GM13976 (cell line): ENCODE measurements at regions not wholly inside any gene's neighbourhood (a gene's known extent, or its start where the extent isn't known, plus 50 kb on each side); places are given as distances from the start of the nearest gene placed in this dataset.

Experiments
- DNase-seq: peaks from one replicate; pipeline ENCODE4 v3.0.0; 2012; ENCODE audit warnings: low spot score
- in situ Hi-C: fragments of 300-500 bp; cut with MboI; formaldehyde crosslinking; loops from one replicate; pipeline ENCODE4 v1.12.0; 2022; ENCODE audit warnings: low sequenced_read_pairs, mixed read lengths, inconsistent platforms; ENCODE audit not compliant: unreplicated experiment
- TF ChIP-seq, protein P1 (sequence below): IDR thresholded peaks from 2 replicates; pipeline ENCODE4 v1.5.1; 2012; ENCODE audit warnings: borderline replicate concordance, mild to moderate bottlenecking; ENCODE audit not compliant: insufficient read depth; ENCODE audit errors: extremely low read depth, missing control alignments, control extremely low read depth

DNA sequence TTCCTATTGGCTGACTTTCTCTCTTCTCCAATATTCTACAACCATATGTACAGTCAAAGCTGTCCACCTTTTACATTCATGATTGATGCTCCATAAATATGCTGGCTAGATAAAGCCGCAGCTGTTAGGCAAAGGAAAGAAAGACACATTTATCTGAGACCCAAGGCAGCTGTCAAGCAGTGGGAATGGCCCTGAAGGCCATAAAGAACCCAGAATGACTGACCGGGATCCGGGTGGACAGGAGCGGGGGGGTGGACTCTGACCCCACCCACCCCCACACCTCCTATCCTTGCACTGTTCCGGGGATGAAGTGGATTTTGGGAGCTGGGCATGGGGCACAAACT lies 116.4 kb downstream of the RTP5 start:
- in situ Hi-C loops, result no loop called here
- no peak for DNase-seq
- TF ChIP-seq, protein P1, sequence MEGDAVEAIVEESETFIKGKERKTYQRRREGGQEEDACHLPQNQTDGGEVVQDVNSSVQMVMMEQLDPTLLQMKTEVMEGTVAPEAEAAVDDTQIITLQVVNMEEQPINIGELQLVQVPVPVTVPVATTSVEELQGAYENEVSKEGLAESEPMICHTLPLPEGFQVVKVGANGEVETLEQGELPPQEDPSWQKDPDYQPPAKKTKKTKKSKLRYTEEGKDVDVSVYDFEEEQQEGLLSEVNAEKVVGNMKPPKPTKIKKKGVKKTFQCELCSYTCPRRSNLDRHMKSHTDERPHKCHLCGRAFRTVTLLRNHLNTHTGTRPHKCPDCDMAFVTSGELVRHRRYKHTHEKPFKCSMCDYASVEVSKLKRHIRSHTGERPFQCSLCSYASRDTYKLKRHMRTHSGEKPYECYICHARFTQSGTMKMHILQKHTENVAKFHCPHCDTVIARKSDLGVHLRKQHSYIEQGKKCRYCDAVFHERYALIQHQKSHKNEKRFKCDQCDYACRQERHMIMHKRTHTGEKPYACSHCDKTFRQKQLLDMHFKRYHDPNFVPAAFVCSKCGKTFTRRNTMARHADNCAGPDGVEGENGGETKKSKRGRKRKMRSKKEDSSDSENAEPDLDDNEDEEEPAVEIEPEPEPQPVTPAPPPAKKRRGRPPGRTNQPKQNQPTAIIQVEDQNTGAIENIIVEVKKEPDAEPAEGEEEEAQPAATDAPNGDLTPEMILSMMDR, result no peak

DNA sequence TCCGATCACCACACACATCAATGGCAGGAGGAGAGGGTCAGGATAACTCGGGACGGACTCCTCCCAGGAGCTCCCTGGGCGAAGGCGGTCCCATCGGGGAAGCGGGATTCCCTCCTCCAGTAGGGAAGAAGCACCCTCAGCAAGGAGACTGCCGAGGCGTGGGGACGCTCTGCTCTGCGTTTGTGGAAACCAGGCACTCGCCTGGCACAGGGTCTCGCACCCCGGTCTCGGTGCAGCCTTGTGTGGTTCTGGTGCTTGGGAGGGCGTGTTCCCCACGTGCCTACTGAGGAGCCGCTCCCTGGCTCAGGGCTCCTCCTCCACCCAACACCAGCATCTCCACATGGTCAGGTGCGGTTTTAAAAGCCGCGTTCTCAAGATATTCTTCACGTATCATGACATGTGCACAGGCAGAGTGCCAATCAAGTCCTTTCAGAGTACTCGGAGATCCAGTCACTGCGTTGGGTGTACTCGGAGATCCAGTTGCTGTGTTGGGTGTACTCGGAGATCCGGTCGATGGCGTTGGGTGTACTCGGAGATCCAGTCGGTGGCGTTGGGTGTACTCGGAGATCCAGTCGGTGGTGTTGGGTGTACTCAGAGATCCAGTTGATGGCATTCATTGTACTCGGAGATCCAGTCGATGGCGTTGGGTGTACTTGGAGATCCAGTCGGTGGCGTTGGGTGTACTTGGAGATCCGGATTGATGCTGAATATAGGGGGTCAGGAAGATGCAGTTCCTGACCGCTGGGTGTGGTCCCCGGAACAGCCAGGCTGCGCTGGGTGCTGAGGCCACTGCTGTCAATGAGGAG lies 117.5 kb downstream of the RTP5 start:
- TF ChIP-seq, protein P1, result no peak
- in situ Hi-C loops, result no loop called here
- DNase-seq, result no peak

DNA sequence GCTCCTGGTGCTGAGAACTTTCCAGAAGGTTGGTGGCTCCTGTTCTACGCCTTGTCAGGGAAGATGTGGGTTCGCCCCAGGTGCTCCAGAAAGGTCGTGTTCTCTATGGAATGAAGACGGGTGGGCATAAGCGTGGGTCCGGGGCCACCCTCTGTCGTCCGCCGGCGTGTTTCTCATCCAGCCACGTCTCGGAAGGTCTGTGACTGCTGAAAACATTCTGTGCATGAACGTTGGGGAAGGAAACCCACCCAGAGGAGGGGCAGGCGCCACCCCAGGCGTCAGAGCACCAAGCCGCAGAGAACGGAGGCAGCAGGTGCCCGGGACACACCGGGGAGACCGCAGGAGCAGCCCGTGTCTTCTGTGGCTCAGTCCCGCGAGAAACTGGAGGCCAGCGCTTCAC lies 118.2 kb downstream of the RTP5 start:
- in situ Hi-C loops, result no loop called here
- DNase-seq, result no peak
- TF ChIP-seq, protein P1, result no peak

DNA sequence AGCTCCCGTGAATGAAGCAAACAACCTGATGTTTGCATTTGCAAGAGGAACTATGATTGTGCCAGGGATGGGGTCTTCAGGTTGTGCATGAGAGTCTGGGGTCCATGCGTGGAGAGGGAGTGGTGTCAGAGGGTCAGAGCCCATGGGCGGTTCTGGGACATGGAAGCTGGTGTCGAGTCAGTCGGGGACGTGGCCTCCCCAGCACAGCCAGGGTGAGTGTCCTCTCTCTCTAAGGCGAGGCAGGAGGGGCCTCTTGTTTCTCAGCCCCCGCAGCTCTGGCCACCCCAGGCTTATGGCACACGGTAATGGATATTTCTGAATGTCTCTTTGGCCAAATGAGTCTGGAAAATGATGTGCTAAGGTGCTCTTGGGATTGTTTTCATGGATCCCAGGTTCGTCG lies 118.6 kb downstream of the RTP5 start:
- in situ Hi-C loops, result no loop called here
- DNase-seq, result no peak
- TF ChIP-seq, protein P1, result no peak

DNA sequence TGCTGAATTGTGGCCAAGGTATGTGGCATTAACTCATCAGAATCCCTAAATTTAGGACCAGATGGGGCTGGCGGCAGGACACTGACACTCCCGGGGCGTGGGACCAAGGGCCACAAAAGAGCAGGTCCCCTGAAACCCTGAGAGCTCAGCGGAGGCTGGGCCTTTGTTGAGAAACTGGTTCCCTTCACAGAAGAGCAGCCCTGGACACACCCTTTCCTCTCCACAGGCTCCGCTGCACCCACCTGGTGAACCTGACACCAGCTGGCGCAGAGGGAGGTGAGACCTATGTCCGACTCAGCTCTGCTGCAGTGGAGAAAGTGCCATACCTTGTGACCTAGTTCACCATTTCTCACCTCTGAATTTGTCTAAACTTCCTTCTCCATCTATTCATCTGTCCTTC lies 119.5 kb downstream of the RTP5 start:
- TF ChIP-seq, protein P1, result no peak
- in situ Hi-C loops, result no loop called here
- no peak for DNase-seq

DNA sequence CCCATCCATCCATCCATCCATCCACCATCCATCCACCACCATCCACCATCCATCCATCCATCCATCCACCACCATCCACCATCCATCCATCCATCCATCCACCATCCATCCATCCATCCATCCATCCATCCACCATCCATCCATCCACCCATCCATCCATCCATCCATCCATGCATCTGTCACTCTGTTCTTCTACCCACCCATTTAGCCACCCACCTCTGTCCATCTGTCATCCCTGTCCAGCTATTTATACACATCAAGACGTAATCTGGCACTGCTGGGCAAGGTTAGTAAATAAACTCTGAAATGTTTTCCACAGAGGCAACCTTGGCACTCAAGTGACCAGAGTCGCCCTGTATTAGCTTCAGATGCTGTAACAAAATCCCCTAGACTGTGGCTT lies 120.9 kb downstream of the RTP5 start:
- in situ Hi-C loops, result no loop called here
- DNase-seq, result no peak
- TF ChIP-seq, protein P1, result no peak
